A673 (cell line): ENCODE measurements at regions not wholly inside any gene's neighbourhood (a gene's known extent, or its start where the extent isn't known, plus 50 kb on each side); places are given as distances from the start of the nearest gene placed in this dataset.

ENCODE experiments used
- BruUV-seq: library from RNA; stranded (reverse); fragments of 400-500 nt; replicated peaks from 2 replicates; lab custom pipeline; 2021; lab: Mats Ljungman, UMichigan
- CTCF ChIA-PET: fragments of 300-600 bp; sonication (Branson Sonifier 250); formaldehyde crosslinking; loops from one replicate; lab custom pipeline; 2022; ENCODE audit warnings: antibody characterized with exemption; lab: Charles Lee
- POLR2A ChIA-PET: fragments of 300-600 bp; sonication (Branson Sonifier 250); formaldehyde crosslinking; loops from one replicate; lab custom pipeline; 2022; ENCODE audit warnings: antibody characterized with exemption; ENCODE audit not compliant: low non-redundant PET; lab: Charles Lee
- DNase-seq: peaks from one replicate; pipeline ENCODE4 v3.0.0-alpha.2; 2015; ENCODE audit warnings: low spot score
- H3K27ac ChIP-seq: fragments of 200-600 bp; sonication (generic); 2 replicates; pipeline ENCODE4 v1.5.1; 2016; ENCODE audit warnings: mixed run types, low read depth, mild to moderate bottlenecking, mixed read lengths, antibody characterized with exemption, low read length; ENCODE audit not compliant: poor library complexity, severe bottlenecking
- H3K27me3 ChIP-seq: fragments of 200-600 bp; sonication (generic); replicated peaks from 2 replicates; pipeline ENCODE4 v1.6.1; 2017; ENCODE audit warnings: mixed run types, low read depth, mild to moderate bottlenecking, mixed read lengths, antibody characterized with exemption, low read length; ENCODE audit not compliant: insufficient read depth, poor library complexity
- H3K36me3 ChIP-seq: fragments of 200-600 bp; sonication (generic); 2 replicates; pipeline ENCODE4 v1.6.1; 2016; ENCODE audit warnings: mixed run types, mild to moderate bottlenecking, mixed read lengths, antibody characterized with exemption, low read length; ENCODE audit not compliant: insufficient read depth, poor library complexity, severe bottlenecking
- H3K4me1 ChIP-seq: fragments of 200-600 bp; sonication (generic); 2 replicates; pipeline ENCODE4 v1.6.1; 2017; ENCODE audit warnings: mixed run types, mild to moderate bottlenecking, mixed read lengths, antibody characterized with exemption, low read length; ENCODE audit not compliant: insufficient read depth, poor library complexity, severe bottlenecking
- H3K4me3 ChIP-seq: fragments of 200-600 bp; sonication (generic); 2 replicates; pipeline ENCODE4 v1.5.1; 2016; ENCODE audit warnings: low read depth, mixed run types, mild to moderate bottlenecking, mixed read lengths, low read length; ENCODE audit not compliant: poor library complexity, severe bottlenecking
- H3K9me3 ChIP-seq: fragments of 200-600 bp; sonication (generic); 2 replicates; pipeline ENCODE4 v1.6.1; 2016; ENCODE audit warnings: mixed run types, low read depth, mild to moderate bottlenecking, mixed read lengths, antibody characterized with exemption, low read length; ENCODE audit not compliant: poor library complexity, severe bottlenecking
- CTCF ChIP-seq: fragments of 300-800, 200-600 bp; sonication (generic); conservative IDR thresholded peaks from 2 replicates; pipeline ENCODE4 v1.5.1; 2017; ENCODE audit warnings: low read depth, mild to moderate bottlenecking, antibody characterized with exemption, low read length, moderate library complexity, mixed read lengths
- EZH2 ChIP-seq: fragments of 200-600 bp; sonication (generic); IDR thresholded peaks from 2 replicates; pipeline ENCODE4 v1.6.1; 2017; ENCODE audit warnings: borderline replicate concordance, low read depth, mild to moderate bottlenecking, mixed read lengths, antibody characterized with exemption, low read length; ENCODE audit not compliant: poor library complexity, severe bottlenecking
- intact Hi-C: fragments of 100-400 bp; cut with micrococcal nuclease; formaldehyde crosslinking; loops from one replicate; pipeline ENCODE4 v1.10.0; 2022; ENCODE audit not compliant: unreplicated experiment

- no peak overlapping the region for H3K27ac ChIP-seq
- TF ChIP-seq EZH2 (no peak), CTCF (no peak)
- H3K4me3 ChIP-seq: no peak overlapping the region
- CTCF ChIA-PET: no interaction called here
- DNase-seq: no peak
- no TSS peak for BruUV-seq
- no peaks in the 10 kb centered on the region for H3K27me3 ChIP-seq
- POLR2A ChIA-PET: no interaction called here
- intact Hi-C loops: no loop called here
- no peaks in the 10 kb centered on the region for H3K9me3 ChIP-seq
- no peaks in the 10 kb centered on the region for H3K36me3 ChIP-seq
- H3K4me1 ChIP-seq: no peaks in the 10 kb centered on the region
Measured at GRCh38 chr12:41636653-41637052, 448.5 kb downstream of the PDZRN4 start.

DNA sequence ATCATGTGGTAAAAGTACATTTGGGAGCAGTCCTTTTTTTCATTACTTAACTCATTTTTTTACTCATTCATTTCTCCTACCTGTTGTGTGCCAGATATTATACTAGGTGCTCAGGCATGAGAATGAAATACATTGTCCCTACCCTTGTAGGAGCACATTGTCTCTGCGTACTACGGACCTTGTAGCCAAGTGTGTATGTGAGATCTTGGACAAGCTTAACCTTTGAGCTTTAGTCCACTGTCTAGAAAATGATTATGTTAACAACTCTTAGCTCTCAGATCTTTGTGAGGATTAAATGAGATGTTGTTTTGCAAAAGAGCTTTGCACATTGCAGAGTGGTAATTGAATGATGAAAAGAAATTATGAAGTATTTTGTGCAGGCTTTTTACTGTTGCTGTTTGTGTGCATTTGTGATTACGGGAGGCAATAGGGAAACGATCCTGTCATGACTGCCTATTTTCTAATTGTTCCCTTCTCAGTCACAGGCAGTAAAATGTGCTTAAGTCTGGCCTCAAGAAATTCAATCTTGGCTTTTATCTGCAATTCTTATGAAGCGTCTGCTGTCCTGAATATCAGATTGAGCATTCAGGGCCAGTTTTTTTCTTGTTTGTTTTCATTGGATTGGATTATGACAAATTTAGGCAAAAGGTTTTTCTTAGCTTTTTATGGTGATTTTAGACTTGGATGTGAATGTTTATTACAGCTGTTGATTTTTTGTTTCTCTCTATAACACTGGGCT lies 447.7 kb downstream of the PDZRN4 start:
- BruUV-seq: no TSS peak

DNA sequence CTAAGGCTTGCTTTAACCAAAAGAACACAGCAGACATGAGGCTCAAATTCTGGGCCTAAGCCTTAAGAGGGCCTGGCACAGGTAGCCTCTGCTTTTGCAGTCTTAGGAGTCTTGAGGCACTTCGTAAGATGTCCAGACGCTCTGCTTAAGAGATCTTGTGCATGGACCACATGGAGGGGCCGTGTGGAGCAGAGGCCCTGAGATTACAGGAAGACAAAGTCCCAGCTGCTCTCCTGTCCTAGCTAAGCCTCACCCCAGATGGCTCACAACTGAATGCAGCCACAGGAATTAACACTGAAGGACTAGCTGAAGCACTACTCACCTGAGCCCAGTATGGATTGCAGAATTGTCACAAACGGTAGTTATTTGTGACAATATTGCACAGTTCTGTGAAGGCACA lies 446.0 kb downstream of the PDZRN4 start:
- Histone ChIP-seq H3K4me1 (no peaks in the 10 kb centered on the region), H3K27me3 (no peaks in the 10 kb centered on the region), H3K36me3 (no peaks in the 10 kb centered on the region), H3K4me3 (no peak overlapping the region), H3K9me3 (no peaks in the 10 kb centered on the region), H3K27ac (no peak overlapping the region)
- TF ChIP-seq CTCF: no peak
- ChIA-PET CTCF (no interaction called here), POLR2A (no interaction called here)
- no TSS peak for BruUV-seq
- DNase-seq: no peak
- intact Hi-C loops: no loop called here

More for the DNA sequence above, 447.7 kb downstream of the PDZRN4 start:
- H3K27me3 ChIP-seq: no peaks in the 10 kb centered on the region
- no peak overlapping the region for H3K27ac ChIP-seq
- no peaks in the 10 kb centered on the region for H3K4me1 ChIP-seq
- CTCF ChIA-PET: no interaction called here
- H3K4me3 ChIP-seq: no peak overlapping the region
- no peaks in the 10 kb centered on the region for H3K9me3 ChIP-seq
- no peak for DNase-seq
- TF ChIP-seq EZH2 (no peak), CTCF (no peak)
- POLR2A ChIA-PET: no interaction called here
- intact Hi-C loops: no loop called here
- H3K36me3 ChIP-seq: no peaks in the 10 kb centered on the region
